ENCODE measurements at regions not wholly inside any gene's neighbourhood (a gene's known extent, or its start where the extent isn't known, plus 50 kb on each side); places are given as distances from the start of the nearest gene placed in this dataset.
"Not testable (repeated sequence)": the region's sequence is repeated elsewhere in the genome, so short reads cannot be mapped to it uniquely, and the experiment has no call there.

GRCh38 chr9:107833295-107833694 is 343.7 kb upstream of the KLF4 start:
- in situ Hi-C loops (cut with HindIII; ENCODE audit: low sequenced_read_pairs), result no loop called here
- TF ChIP-seq CTCF (IDR thresholded peaks at IDR 0.05; ENCODE audit: low read depth, low read length, missing control alignments), result no peak

GRCh38 chr9:107832871-107833270 is 343.3 kb upstream of the KLF4 start:
- TF ChIP-seq CTCF (IDR thresholded peaks at IDR 0.05; ENCODE audit: low read depth, low read length, missing control alignments), result no peak
- DNase-seq (ENCODE audit: low read depth), result no peak
- no peak overlapping the region for H3K4me3 ChIP-seq (ENCODE audit: low read depth, low read length)
- in situ Hi-C loops (cut with HindIII; ENCODE audit: low sequenced_read_pairs), result no loop called here

More at GRCh38 chr9:107833295-107833694, 343.7 kb upstream of the KLF4 start:
- H3K4me3 ChIP-seq (ENCODE audit: low read depth, low read length), result no peak overlapping the region
- no peak for DNase-seq (ENCODE audit: low read depth)

- no peak for DNase-seq (ENCODE audit: low read depth)
- no peak overlapping the region for H3K4me3 ChIP-seq (ENCODE audit: low read depth, low read length)
- in situ Hi-C loops (cut with HindIII; ENCODE audit: low sequenced_read_pairs), result no loop called here
- TF ChIP-seq CTCF (IDR thresholded peaks at IDR 0.05; ENCODE audit: low read depth, low read length, missing control alignments), result no peak
Measured at GRCh38 chr9:107830479-107830878, 340.9 kb upstream of the KLF4 start.

GRCh38 chr9:107827884-107828283 is 338.3 kb upstream of the KLF4 start:
- in situ Hi-C loops (cut with HindIII; ENCODE audit: low sequenced_read_pairs), result no loop called here
- DNase-seq (ENCODE audit: low read depth), result no peak
- TF ChIP-seq CTCF (IDR thresholded peaks at IDR 0.05; ENCODE audit: low read depth, low read length, missing control alignments), result no peak
- no peak overlapping the region for H3K4me3 ChIP-seq (ENCODE audit: low read depth, low read length)

GRCh38 chr9:107827304-107827703 is 337.7 kb upstream of the KLF4 start:
- in situ Hi-C loops (cut with HindIII; ENCODE audit: low sequenced_read_pairs), result no loop called here
- no peak for TF ChIP-seq CTCF (IDR thresholded peaks at IDR 0.05; ENCODE audit: low read depth, low read length, missing control alignments)
- DNase-seq (ENCODE audit: low read depth), result no peak
- H3K4me3 ChIP-seq (ENCODE audit: low read depth, low read length), result no peak overlapping the region

GRCh38 chr9:107826688-107826983 is 337.1 kb upstream of the KLF4 start:
- H3K4me3 ChIP-seq (ENCODE audit: low read depth, low read length); DNase-seq (ENCODE audit: low read depth); in situ Hi-C loops (cut with HindIII; ENCODE audit: low sequenced_read_pairs): not testable (repeated sequence)

GRCh38 chr9:107824556-107824955 is 335.0 kb upstream of the KLF4 start:
- no peak for TF ChIP-seq CTCF (IDR thresholded peaks at IDR 0.05; ENCODE audit: low read depth, low read length, missing control alignments)
- H3K4me3 ChIP-seq (ENCODE audit: low read depth, low read length), result no peak overlapping the region
- DNase-seq (ENCODE audit: low read depth), result no peak
- in situ Hi-C loops (cut with HindIII; ENCODE audit: low sequenced_read_pairs), result no loop called here

Measured in astrocyte of the cerebellum (primary cell).